ENCODE measurements at regions not wholly inside any gene's neighbourhood (a gene's known extent, or its start where the extent isn't known, plus 50 kb on each side); places are given as distances from the start of the nearest gene placed in this dataset.

DNA sequence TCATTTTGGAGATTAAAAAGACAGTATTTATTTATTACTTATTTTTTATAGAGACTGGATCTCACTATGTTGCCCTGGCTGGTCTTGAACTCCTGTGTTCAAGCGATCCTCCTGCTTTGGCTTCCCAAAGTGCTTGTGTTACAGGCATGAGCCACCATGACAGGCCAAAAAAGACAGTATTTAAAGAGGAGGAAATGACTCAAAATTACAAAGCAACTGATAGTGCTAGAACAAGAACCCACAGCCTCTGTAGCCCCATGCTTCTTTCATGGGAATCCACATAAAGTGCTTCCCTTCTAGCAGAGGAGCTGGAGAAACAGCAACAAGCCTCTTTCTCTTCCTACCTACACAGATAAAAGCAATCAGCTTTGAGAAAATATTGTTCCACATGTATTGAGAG, 230.7 kb upstream of the PODXL start:
- H3K4me1 ChIP-seq (ENCODE audit: insufficient read depth, low read length), result no peaks in the 10 kb centered on the region
- Mint-ChIP-seq H3K27ac (no peak overlapping the region), H3K4me1 (ENCODE audit: low read depth) (no peaks in the 10 kb centered on the region), H3K27me3 (peaks cover 21% of the 10 kb centered on the region), H3K9me3 (no peaks in the 10 kb centered on the region), H3K36me3 (ENCODE audit: low read depth) (no peaks in the 10 kb centered on the region), H3K4me3 (no peak overlapping the region)
- TF ChIP-seq, protein P1, sequence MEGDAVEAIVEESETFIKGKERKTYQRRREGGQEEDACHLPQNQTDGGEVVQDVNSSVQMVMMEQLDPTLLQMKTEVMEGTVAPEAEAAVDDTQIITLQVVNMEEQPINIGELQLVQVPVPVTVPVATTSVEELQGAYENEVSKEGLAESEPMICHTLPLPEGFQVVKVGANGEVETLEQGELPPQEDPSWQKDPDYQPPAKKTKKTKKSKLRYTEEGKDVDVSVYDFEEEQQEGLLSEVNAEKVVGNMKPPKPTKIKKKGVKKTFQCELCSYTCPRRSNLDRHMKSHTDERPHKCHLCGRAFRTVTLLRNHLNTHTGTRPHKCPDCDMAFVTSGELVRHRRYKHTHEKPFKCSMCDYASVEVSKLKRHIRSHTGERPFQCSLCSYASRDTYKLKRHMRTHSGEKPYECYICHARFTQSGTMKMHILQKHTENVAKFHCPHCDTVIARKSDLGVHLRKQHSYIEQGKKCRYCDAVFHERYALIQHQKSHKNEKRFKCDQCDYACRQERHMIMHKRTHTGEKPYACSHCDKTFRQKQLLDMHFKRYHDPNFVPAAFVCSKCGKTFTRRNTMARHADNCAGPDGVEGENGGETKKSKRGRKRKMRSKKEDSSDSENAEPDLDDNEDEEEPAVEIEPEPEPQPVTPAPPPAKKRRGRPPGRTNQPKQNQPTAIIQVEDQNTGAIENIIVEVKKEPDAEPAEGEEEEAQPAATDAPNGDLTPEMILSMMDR (IDR thresholded peaks at IDR 0.05), result no peak
- H3K27me3 ChIP-seq (ENCODE audit: control insufficient read depth in 1 of 2, insufficient read depth in 2 of 2, low read length in 2 of 2), result no peaks in the 10 kb centered on the region
- H3K36me3 ChIP-seq (ENCODE audit: insufficient read depth, low read length), result no peaks in the 10 kb centered on the region
- POLR2A ChIA-PET, result no interaction called here
- DNase-seq, result no peak
- H3K4me3 ChIP-seq (ENCODE audit: low read length), result no peak overlapping the region
- intact Hi-C loops (cut with DNase I, micrococcal nuclease), result no loop called here
- H3K27ac ChIP-seq (ENCODE audit: low read depth in 1 of 2, low read length in 2 of 2), result no peak overlapping the region
- CTCF ChIA-PET, result no interaction called here
- no peaks in the 10 kb centered on the region for H3K9me3 ChIP-seq (ENCODE audit: control insufficient read depth in 1 of 2, insufficient read depth in 1 of 2, low read length in 2 of 2)
- no peak for ATAC-seq (ENCODE audit: poor library complexity)

DNA sequence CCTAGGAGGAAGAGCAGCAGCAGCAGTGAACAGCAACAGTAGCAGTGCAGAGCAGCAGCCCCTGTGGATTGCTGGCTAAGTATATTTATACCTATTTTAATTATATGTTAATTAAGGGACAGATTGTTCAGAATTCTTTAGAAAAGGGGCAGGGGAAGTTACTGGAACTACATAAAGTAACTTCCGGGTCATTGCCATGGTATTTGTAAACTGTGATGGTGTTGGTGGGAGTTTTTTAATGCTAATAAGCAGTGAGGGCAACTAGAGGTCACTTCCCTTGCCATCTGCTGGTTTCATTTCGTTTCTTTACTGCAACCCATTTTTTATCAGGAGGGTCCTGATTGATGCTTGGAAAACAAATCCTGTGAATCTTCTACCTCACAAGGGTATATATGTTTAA, 229.8 kb upstream of the PODXL start:
- DNase-seq (no peak), ATAC-seq (ENCODE audit: poor library complexity) (no peak)
- TF ChIP-seq, protein P1 (IDR thresholded peaks at IDR 0.05), result no peak
- Histone ChIP-seq H3K4me3 (ENCODE audit: low read length) (no peak overlapping the region), H3K27ac (ENCODE audit: low read depth in 1 of 2, low read length in 2 of 2) (no peak overlapping the region), H3K9me3 (ENCODE audit: control insufficient read depth in 1 of 2, insufficient read depth in 1 of 2, low read length in 2 of 2) (peaks cover 0 to 6% of the 10 kb centered on the region in 2 experiments), H3K27me3 (ENCODE audit: control insufficient read depth in 1 of 2, insufficient read depth in 2 of 2, low read length in 2 of 2) (peaks cover 0 to 3% of the 10 kb centered on the region in 2 experiments), H3K4me1 (ENCODE audit: insufficient read depth, low read length) (no peaks in the 10 kb centered on the region), H3K36me3 (ENCODE audit: insufficient read depth, low read length) (no peaks in the 10 kb centered on the region)
- H3K36me3 Mint-ChIP-seq (ENCODE audit: low read depth), result no peaks in the 10 kb centered on the region
- POLR2A ChIA-PET, result no interaction called here
- no peaks in the 10 kb centered on the region for H3K4me1 Mint-ChIP-seq (ENCODE audit: low read depth)
- no peak overlapping the region for H3K27ac Mint-ChIP-seq
- CTCF ChIA-PET, result no interaction called here
- intact Hi-C loops (cut with DNase I, micrococcal nuclease), result no loop called here
- no peak overlapping the region for H3K4me3 Mint-ChIP-seq
- H3K9me3 Mint-ChIP-seq, result no peaks in the 10 kb centered on the region
- peaks cover 19% of the 10 kb centered on the region for H3K27me3 Mint-ChIP-seq

DNA sequence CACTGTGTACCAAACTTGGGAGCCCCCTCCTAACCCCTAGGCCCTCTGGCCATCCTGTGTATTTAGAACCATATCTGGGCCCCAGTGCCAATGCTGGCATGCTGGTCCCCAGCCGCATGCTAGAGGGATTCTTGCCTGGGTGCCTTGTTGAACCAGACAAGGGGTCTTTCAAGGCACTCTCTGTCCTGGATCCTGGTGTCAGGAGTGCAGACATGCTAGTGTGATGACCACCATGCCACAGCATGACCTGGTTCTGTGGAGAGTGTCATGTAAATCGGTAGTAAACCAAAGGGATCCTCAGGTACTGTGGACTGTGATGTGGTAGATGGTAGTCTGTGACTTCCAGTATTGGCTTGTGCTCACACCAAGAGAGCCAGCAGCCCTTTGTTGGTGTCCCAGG, 222.2 kb upstream of the PODXL start:
- ChIA-PET CTCF (no interaction called here), POLR2A (no interaction called here)
- H3K27me3 ChIP-seq (ENCODE audit: control insufficient read depth in 1 of 2, insufficient read depth in 2 of 2, low read length in 2 of 2), result peaks cover 0 to 3% of the 10 kb centered on the region in 2 experiments
- Mint-ChIP-seq H3K4me3 (no peak overlapping the region), H3K27me3 (peaks cover 4% of the 10 kb centered on the region), H3K36me3 (ENCODE audit: low read depth) (no peaks in the 10 kb centered on the region), H3K27ac (no peak overlapping the region), H3K4me1 (ENCODE audit: low read depth) (no peaks in the 10 kb centered on the region), H3K9me3 (no peaks in the 10 kb centered on the region)
- DNase-seq, result no peak
- no peaks in the 10 kb centered on the region for H3K4me1 ChIP-seq (ENCODE audit: insufficient read depth, low read length)
- intact Hi-C loops (cut with DNase I, micrococcal nuclease), result no loop called here
- ATAC-seq (ENCODE audit: poor library complexity), result no peak
- no peaks in the 10 kb centered on the region for H3K36me3 ChIP-seq (ENCODE audit: insufficient read depth, low read length)
- H3K4me3 ChIP-seq (ENCODE audit: low read length), result no peak overlapping the region
- peaks cover 0 to 10% of the 10 kb centered on the region in 2 experiments for H3K9me3 ChIP-seq (ENCODE audit: control insufficient read depth in 1 of 2, insufficient read depth in 1 of 2, low read length in 2 of 2)
- no peak overlapping the region for H3K27ac ChIP-seq (ENCODE audit: low read depth in 1 of 2, low read length in 2 of 2)
- TF ChIP-seq, protein P1 (IDR thresholded peaks at IDR 0.05), result no peak
